GM18508 (cell line): ENCODE measurements at regions not wholly inside any gene's neighbourhood (a gene's known extent, or its start where the extent isn't known, plus 50 kb on each side); places are given as distances from the start of the nearest gene placed in this dataset.
"Not testable (repeated sequence)": the region's sequence is repeated elsewhere in the genome, so short reads cannot be mapped to it uniquely, and the experiment has no call there.

Experiments
- ATAC-seq: cut with Tn5 transposase; IDR thresholded peaks from one replicate; pipeline ENCODE4 v1.9.1; 2021; ENCODE audit warnings: moderate number of reproducible peaks; ENCODE audit not compliant: insufficient read depth, unreplicated experiment

GRCh38 chr1:121095014-121095413 is 89.1 kb downstream of the FAM72B start:
- ATAC-seq, result not testable (repeated sequence)

- peak; percentile 59 for ATAC-seq
These were observed 86.8 kb downstream of the FAM72B start for GRCh38 chr1:121097127-121097866.

- not testable (repeated sequence) for ATAC-seq
These were observed 86.3 kb downstream of the FAM72B start for GRCh38 chr1:121097867-121098215.

GRCh38 chr1:121109025-121109424 is 75.1 kb downstream of the FAM72B start:
- not testable (repeated sequence) for ATAC-seq

GRCh38 chr1:121116522-121117297 is 67.4 kb downstream of the FAM72B start:
- not testable (repeated sequence) for ATAC-seq

GRCh38 chr1:121117298-121117611 is 66.9 kb downstream of the FAM72B start:
- not testable (repeated sequence) for ATAC-seq

GRCh38 chr1:121117622-121118479 is 66.3 kb downstream of the FAM72B start:
- not testable (repeated sequence) for ATAC-seq
